ENCODE measurements at regions not wholly inside any gene's neighbourhood (a gene's known extent, or its start where the extent isn't known, plus 50 kb on each side); places are given as distances from the start of the nearest gene placed in this dataset.

DNA sequence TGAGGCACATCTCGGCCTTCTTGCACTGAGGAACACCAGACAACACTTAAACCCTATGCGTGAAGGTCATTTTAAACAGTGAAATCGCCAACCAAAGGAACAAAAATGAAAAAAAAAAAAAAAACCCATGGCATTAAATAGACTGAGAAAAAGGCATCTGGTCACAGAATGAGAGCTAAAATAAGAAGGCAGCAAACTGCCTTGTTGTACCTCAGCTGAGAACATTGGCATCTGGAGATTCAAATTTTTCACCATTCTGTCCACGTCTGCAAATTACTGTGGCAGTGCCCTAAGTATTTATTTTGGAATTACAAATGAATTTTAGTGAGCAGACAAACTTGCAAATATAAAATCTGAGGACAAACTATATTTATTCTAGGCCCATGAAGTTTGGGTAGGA lies 82.6 kb upstream of the POU1F1 start:
- TF ChIP-seq POLR2AphosphoS5 (IDR thresholded peaks at IDR 0.05; ENCODE audit: control insufficient read depth, insufficient read depth, low read depth, low read length) (no peak), C11orf30 (IDR thresholded peaks at IDR 0.05; ENCODE audit: low read depth) (no peak), MXI1 (IDR thresholded peaks at IDR 0.05; ENCODE audit: low read depth, low read length) (no peak), YBX1 (IDR thresholded peaks at IDR 0.05) (no peak), SIRT6 (IDR thresholded peaks at IDR 0.05; ENCODE audit: low read depth, low read length) (no peak), ZNF668 (CRISPR knock-in tag; IDR thresholded peaks at IDR 0.05) (no peak), SNRNP70 (optimal IDR thresholded peaks at IDR 0.05; ENCODE audit: low read depth, low read length) (no peak), BMI1 (IDR thresholded peaks at IDR 0.05; ENCODE audit: low read length) (no peak), ZNF57 (CRISPR knock-in tag; IDR thresholded peaks at IDR 0.05) (no peak), MAFK (IDR thresholded peaks at IDR 0.05; ENCODE audit: low read length) (no peak), FOXK2 (conservative IDR thresholded peaks at IDR 0.05 in 1 of 2, IDR thresholded peaks at IDR 0.05 in 1 of 2; ENCODE audit: low read depth in 2 of 2) (no peak)
- TF ChIP-seq, protein P1, sequence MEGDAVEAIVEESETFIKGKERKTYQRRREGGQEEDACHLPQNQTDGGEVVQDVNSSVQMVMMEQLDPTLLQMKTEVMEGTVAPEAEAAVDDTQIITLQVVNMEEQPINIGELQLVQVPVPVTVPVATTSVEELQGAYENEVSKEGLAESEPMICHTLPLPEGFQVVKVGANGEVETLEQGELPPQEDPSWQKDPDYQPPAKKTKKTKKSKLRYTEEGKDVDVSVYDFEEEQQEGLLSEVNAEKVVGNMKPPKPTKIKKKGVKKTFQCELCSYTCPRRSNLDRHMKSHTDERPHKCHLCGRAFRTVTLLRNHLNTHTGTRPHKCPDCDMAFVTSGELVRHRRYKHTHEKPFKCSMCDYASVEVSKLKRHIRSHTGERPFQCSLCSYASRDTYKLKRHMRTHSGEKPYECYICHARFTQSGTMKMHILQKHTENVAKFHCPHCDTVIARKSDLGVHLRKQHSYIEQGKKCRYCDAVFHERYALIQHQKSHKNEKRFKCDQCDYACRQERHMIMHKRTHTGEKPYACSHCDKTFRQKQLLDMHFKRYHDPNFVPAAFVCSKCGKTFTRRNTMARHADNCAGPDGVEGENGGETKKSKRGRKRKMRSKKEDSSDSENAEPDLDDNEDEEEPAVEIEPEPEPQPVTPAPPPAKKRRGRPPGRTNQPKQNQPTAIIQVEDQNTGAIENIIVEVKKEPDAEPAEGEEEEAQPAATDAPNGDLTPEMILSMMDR (IDR thresholded peaks at IDR 0.05 in 2 of 3, conservative IDR thresholded peaks at IDR 0.05 in 1 of 3; ENCODE audit: insufficient read depth in 2 of 3, low read depth in 1 of 3, low read length in 3 of 3): no peak
- TF ChIP-seq, protein P2, sequence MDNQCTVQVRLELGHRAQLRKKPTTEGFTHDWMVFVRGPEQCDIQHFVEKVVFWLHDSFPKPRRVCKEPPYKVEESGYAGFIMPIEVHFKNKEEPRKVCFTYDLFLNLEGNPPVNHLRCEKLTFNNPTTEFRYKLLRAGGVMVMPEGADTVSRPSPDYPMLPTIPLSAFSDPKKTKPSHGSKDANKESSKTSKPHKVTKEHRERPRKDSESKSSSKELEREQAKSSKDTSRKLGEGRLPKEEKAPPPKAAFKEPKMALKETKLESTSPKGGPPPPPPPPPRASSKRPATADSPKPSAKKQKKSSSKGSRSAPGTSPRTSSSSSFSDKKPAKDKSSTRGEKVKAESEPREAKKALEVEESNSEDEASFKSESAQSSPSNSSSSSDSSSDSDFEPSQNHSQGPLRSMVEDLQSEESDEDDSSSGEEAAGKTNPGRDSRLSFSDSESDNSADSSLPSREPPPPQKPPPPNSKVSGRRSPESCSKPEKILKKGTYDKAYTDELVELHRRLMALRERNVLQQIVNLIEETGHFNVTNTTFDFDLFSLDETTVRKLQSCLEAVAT (IDR thresholded peaks at IDR 0.05): no peak
- TF ChIP-seq, protein P3, sequence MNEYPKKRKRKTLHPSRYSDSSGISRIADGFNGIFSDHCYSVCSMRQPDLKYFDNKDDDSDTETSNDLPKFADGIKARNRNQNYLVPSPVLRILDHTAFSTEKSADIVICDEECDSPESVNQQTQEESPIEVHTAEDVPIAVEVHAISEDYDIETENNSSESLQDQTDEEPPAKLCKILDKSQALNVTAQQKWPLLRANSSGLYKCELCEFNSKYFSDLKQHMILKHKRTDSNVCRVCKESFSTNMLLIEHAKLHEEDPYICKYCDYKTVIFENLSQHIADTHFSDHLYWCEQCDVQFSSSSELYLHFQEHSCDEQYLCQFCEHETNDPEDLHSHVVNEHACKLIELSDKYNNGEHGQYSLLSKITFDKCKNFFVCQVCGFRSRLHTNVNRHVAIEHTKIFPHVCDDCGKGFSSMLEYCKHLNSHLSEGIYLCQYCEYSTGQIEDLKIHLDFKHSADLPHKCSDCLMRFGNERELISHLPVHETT (CRISPR knock-in tag; conservative IDR thresholded peaks at IDR 0.05 in 1 of 2, IDR thresholded peaks at IDR 0.05 in 1 of 2): no peak
